NCI-H1105 treated with DMSO at 0.1 percent for 48 hours (cell line): ENCODE measurements at regions not wholly inside any gene's neighbourhood (a gene's known extent, or its start where the extent isn't known, plus 50 kb on each side); places are given as distances from the start of the nearest gene placed in this dataset.

Experiments used
- DNase-seq: peaks from one replicate; lab custom pipeline; 2025; lab: John Stamatoyannopoulos, UW

- DNase-seq, result no peak
Measured at GRCh38 chr2:163266772-163267171, 428.2 kb upstream of the KCNH7 start.

DNA sequence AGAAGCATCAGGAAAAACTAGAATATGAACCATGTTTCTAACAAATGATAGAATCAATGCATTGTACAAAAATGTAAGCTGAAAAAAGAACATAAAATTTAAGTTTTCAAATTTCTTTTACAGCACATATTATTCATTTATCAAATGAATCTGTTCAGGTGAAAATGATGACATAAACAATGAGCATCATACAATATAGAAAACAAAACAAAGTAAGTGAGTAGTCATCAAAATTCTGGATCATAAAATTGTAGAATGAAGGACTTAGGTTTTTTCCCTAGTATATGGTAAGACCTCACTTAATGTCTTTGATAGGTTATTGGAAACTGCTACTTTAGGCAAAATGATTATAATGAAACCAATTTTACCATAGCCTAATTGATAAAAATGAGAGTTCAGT is 427.0 kb upstream of the KCNH7 start:
- DNase-seq, result no peak

- no peak for DNase-seq
Measured at GRCh38 chr2:163264341-163264740, 425.8 kb upstream of the KCNH7 start.

DNA sequence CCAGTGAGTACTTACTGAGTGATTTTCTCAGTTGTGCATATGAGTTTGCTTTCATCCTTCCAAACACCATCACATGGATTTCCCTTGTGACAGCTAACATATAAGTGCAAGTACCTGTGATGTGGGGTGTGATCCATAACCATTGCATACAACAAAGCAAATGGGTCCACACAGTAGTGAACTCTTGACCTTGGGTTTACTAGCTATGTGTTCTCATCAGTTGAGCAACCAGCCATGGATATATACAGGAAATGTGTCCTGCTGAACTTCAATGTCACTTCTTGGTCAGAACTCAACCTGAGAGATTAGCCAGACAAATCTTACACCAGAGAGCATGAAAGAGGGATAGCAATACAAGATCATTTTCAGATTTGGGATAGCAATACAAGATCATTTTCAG is 420.9 kb upstream of the KCNH7 start:
- DNase-seq, result no peak

DNA sequence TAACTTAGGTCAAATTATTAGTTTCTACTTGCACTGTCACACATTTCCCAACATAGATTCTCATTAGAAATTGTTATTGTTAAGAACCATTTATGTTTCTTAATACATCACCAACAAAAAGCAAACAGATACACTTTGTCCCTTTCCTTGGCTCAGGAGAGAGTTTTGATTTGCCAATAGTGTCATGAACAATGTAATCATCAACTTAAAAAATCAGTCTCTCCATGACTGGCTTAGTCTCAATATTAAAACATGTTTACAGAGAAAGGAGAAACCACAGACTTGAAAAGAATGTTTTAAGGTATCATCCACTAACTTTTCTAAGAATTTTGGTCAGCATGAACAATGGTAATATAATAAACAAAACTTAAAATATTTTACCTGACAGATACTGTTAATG is 416.5 kb upstream of the KCNH7 start:
- no peak for DNase-seq

- DNase-seq, result no peak
Measured at GRCh38 chr2:163253621-163254285, 415.2 kb upstream of the KCNH7 start.

DNA sequence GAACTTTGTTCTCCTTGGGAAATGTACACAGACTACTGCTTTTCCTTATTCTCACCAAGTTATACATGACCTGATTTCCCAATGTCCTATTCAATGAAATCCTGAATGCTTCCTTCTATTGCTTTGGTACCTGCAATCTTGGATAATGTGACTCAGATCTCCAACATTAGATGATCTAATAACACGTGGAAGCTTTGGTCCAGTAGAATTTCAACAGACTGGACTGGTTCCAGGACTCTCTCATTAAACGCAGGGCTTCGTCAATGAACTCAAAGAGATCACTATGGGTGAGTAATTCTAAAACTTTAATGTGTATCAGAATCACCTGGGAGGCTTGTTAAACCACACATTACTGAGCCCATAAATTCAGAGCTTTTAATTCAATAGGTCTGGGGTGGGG is 413.6 kb upstream of the KCNH7 start:
- DNase-seq, result no peak

GRCh38 chr2:163248376-163249253 is 410.0 kb upstream of the KCNH7 start:
- peak; percentile 31 for DNase-seq

DNA sequence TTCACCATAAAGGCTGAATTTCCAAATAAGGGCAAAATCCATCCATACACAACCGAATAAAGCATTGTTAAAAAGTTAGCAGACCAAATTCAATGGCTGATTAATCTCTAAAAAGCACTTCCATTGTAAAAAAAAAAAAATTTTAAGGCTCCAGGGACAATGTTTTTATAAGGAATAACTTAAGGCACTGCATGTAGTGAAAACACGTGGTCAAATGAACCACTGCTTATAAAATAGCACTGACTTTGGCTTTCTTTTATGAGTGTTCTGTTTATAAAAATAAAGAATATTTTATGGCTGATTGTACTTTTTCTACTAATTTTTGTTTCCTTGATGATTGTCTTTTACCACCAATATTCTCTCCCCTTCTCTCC is 409.3 kb upstream of the KCNH7 start:
- DNase-seq, result no peak

DNA sequence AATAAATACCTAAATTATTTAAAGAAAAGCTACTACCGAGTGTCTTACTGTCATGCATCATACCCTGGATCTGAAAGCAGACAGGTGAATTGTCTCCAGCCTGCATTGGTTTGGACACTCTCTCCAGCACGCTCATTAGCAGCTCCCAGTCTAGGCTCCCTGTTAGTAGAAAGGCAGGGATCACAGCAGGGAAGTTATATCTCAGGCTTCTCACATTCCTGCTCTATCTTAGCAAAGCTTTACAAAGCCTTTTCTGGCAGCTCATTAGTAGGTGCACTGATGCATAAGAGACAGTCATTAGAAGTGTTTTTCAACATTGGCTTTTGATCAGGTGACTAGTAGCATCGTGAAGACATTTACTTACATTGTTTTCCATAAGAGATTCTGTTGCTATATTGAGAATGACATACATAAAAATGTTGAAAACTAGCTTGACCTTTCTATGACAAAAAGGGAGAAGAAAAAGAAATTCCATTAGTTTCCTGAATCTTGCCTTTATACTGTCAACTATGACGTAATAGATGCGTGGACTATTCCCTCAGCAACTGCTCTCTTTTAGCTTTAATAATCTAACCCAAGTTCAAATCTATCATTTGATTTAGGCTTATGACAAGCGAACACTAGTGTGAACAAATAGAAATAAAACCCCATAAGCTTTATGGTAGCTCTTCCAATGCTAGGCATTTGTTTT is 408.7 kb upstream of the KCNH7 start:
- peak; percentile 12 for DNase-seq

GRCh38 chr2:163246135-163246534 is 407.6 kb upstream of the KCNH7 start:
- no peak for DNase-seq

DNA sequence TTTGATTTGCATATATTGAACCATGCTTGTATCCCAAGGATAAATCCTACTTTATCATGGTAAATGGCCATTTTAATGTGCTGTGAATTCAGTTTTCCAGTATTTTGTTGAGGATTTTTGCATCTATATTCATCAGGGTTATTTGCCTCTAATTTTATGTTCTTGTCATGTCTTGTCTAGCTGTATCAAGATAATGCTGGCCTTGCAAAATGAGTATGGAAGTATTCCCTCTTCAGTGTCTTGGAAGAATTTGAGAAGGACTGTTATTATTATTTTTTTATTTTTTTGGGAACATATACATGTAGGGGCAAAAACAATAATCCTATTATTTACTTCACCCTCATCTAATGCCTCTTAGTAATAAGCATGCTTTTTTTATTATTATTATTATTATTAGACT is 398.0 kb upstream of the KCNH7 start:
- no peak for DNase-seq

- DNase-seq, result no peak
Measured at GRCh38 chr2:163231666-163232065, 393.1 kb upstream of the KCNH7 start.

DNA sequence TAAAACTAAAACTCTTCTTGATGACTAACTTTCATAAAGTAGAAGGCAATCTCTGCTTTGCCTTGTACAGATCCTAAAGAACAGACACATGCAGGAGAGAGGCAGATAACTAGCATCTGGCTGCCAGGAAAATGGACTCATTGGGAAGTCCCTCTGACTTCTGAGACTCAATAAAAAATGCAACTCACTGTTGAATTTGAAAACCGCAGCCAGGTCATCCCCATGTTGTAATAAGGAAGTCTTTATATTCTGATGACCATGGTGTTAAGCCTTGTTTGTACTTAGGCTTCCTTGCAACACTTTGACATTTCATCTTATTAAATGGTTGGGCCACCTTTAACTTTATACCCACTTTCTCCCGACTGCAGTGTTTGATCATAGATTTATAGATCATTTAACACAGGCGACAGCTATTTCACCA is 375.1 kb upstream of the KCNH7 start:
- DNase-seq, result no peak

- DNase-seq, result no peak
Measured at GRCh38 chr2:163210430-163210918, 371.9 kb upstream of the KCNH7 start.

DNA sequence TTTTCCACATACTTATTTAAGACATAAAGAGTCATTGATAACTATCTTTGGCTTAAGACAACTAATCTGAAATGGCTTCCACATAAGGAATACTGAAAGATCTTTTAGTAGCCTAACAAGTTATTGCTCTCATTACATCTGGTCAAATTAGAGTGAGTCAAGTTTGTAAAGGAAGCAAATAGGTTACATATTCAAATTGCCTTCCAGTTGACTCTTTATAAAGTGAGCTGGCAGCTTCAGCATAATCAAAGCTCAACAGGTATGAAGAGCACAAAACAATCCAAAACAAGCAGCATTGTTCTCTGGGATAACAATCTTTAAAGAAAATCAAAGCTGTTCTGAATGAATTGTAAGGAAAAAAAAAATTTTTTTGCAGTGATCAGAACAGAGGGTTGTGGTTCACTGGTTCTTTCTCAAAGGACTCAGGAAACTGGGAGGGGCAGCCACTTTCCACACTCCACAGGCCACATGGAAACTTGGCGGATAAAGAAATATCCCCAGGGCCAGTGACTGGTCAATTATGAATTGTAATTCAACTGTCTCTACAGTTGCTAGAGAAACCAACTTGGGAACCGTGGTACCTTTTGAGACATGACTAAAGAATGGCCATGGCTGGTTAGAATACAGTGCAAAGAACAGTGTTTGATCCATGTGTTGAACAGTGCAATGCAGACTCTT is 369.3 kb upstream of the KCNH7 start:
- no peak for DNase-seq

DNA sequence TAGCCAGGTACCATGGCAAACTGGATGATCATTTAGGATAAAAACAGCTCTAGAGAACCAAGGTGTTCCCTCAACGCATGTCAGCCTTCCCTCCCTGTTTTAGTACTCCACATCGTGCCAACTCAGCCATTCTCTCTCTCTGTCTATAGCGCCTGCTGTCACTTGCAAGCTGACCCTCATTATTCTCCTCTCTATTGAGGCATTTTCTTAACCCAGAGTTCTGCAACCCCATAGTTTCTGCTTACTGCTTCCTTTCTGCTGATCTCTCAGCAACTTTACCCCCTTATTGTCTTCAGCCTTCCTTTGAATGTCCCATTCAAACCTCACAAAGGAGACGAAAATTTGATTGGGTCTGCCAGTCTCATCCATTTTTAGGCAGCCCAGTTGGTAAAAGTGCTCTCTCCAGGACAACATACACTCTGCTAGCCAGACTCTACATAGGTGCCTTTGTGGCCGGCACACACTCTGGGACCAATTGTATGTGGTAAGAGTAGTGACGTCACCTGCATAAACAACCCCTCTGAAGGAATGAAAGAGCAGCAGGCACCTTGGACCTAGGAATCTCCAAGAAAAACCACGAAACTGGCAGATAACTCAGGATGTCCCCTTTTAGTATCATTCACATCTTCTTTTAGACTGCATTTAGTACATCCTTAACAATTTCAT is 367.2 kb upstream of the KCNH7 start:
- no peak for DNase-seq

GRCh38 chr2:163200741-163201140 is 362.2 kb upstream of the KCNH7 start:
- no peak for DNase-seq

DNA sequence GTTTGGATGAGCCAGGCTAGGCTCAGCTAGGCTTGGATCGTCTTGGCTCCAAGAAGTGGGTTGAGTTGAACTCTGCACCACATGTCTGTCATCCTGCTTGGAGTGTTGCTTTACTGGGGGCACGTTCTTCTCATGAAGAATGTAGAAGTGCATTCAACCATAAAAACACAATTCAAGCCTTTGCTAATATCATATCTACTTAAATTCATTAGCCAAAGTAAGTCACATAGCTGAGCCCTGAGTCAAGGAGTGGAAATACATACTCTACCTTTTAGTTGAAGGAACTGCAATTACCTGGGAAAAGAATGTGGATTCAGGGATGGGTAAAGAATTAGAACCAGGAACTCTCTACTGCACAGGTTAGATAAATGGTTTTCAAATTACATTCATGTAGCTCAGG is 360.4 kb upstream of the KCNH7 start:
- no peak for DNase-seq

DNA sequence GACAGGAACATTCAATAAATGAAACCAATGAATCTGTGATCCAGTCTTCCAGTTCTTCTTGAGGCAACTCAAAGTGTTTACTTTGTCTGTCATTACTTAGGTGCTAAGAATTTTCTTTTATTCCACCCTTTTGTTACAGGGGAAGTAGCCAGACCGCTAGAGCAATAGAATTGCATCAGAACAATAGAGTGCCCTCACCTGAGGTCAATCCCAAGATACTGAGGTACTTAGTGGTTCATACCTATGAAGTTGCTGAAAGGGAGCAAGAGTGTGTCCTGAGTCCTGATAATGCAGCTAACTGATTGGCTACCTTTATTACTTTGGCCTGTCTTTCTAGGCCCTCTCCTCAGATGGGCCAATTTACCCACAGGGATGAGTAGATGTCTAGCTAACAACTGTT is 359.4 kb upstream of the KCNH7 start:
- DNase-seq, result no peak

DNA sequence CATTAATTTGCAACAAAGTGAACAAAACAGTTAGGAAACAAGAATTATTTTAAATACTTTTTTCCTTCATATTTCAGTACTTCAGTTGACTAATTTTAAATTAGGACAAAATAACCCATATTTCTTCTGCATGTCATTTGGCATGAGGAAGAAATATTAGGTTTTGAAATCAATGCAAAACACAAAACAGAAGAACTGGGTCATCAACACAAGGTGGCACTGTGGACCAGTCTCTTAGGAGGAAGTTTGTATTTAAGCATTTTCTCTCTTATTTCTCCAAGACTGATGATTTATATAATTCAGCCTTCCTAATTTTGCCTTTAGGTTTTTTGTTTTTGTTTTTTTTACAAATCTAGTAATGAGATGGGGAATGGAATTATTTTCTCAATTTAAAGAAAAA is 352.8 kb upstream of the KCNH7 start:
- DNase-seq, result peak; percentile 24
